GM12874 (cell line): ENCODE measurements at regions not wholly inside any gene's neighbourhood (a gene's known extent, or its start where the extent isn't known, plus 50 kb on each side); places are given as distances from the start of the nearest gene placed in this dataset.

ENCODE experiments used
- CTCF ChIP-seq: IDR thresholded peaks from 2 replicates; pipeline ENCODE4 v1.5.1; 2011; ENCODE audit warnings: low read depth, mild to moderate bottlenecking, control low read depth, low read length, moderate library complexity; ENCODE audit not compliant: insufficient read depth

GRCh38 chr13:111526922-111527321 is 206.5 kb downstream of the TEX29 start:
- no peak for TF ChIP-seq CTCF

- no peak for TF ChIP-seq CTCF
Observed at GRCh38 chr13:111527614-111528229, 207.3 kb downstream of the TEX29 start.

GRCh38 chr13:111528513-111528912 is 208.1 kb downstream of the TEX29 start:
- TF ChIP-seq CTCF, result no peak

- no peak for TF ChIP-seq CTCF
Observed at GRCh38 chr13:111530137-111530870, 209.9 kb downstream of the TEX29 start.

- no peak for TF ChIP-seq CTCF
Observed at GRCh38 chr13:111531505-111531904, 211.1 kb downstream of the TEX29 start.

- no peak for TF ChIP-seq CTCF
Observed at GRCh38 chr13:111532111-111532510, 211.7 kb downstream of the TEX29 start.

- TF ChIP-seq CTCF, result no peak
Observed at GRCh38 chr13:111533900-111534683, 213.7 kb downstream of the TEX29 start.
